GM23338 (cell line): ENCODE measurements at regions not wholly inside any gene's neighbourhood (a gene's known extent, or its start where the extent isn't known, plus 50 kb on each side); places are given as distances from the start of the nearest gene placed in this dataset.

ENCODE experiments used
- CREB1 ChIP-seq: fragments of 250-450 bp; sonication (Bioruptor Pico); IDR thresholded peaks from 2 replicates; pipeline ENCODE4 v1.5.0; 2020; ENCODE audit warnings: low read depth, mild to moderate bottlenecking, moderate library complexity
- EZH2 ChIP-seq: fragments of 200-600 bp; sonication (generic); IDR thresholded peaks from one replicate; pipeline ENCODE4 v1.8.0; 2017; ENCODE audit warnings: antibody characterized with exemption, mild to moderate bottlenecking, low read depth; ENCODE audit not compliant: unreplicated experiment
- EZH2phosphoT487 ChIP-seq: fragments of 200-600 bp; sonication (generic); IDR thresholded peaks from one replicate; pipeline ENCODE4 v1.8.1; 2018; ENCODE audit warnings: antibody characterized with exemption; ENCODE audit not compliant: unreplicated experiment
- JUNB ChIP-seq: IDR thresholded peaks from one replicate; pipeline ENCODE4 v1.6.1; 2016; ENCODE audit warnings: antibody characterized with exemption; ENCODE audit not compliant: unreplicated experiment
- NANOG ChIP-seq: IDR thresholded peaks from 2 replicates; pipeline ENCODE4 v1.6.1; 2016; ENCODE audit warnings: antibody characterized with exemption, borderline replicate concordance
- POLR2AphosphoS5 ChIP-seq: IDR thresholded peaks from 2 replicates; pipeline ENCODE4 v1.6.1; 2016; ENCODE audit warnings: antibody characterized with exemption, low read depth
- STAT1 ChIP-seq: IDR thresholded peaks from one replicate; pipeline ENCODE4 v1.6.1; 2016; ENCODE audit warnings: antibody characterized with exemption; ENCODE audit not compliant: unreplicated experiment
- ZNF114 ChIP-seq: fragments of 250-450 bp; sonication (Bioruptor Pico); IDR thresholded peaks from 2 replicates; pipeline ENCODE4 v1.5.0; 2020; ENCODE audit warnings: mild to moderate bottlenecking, moderate library complexity
- ZNF331 ChIP-seq: fragments of 250-450 bp; sonication (Bioruptor Pico); IDR thresholded peaks from 2 replicates; pipeline ENCODE4 v1.5.0; 2020; ENCODE audit warnings: low read depth, mild to moderate bottlenecking, moderate library complexity
- TF ChIP-seq, protein P1 (sequence below), 2 experiments: fragments of 200-600 bp in 1 of 2; sonication (generic) in 1 of 2; conservative IDR thresholded peaks; 2 replicates each; pipeline versions ENCODE4 v1.5.1 to v1.6.1; 2016 to 2017; ENCODE audit warnings: antibody characterized with exemption in 2 of 2, low read depth in 2 of 2, mild to moderate bottlenecking in 2 of 2, moderate library complexity in 1 of 2
- TF ChIP-seq, protein P2 (sequence below): IDR thresholded peaks from one replicate; pipeline ENCODE4 v1.6.1; 2018; ENCODE audit warnings: antibody characterized with exemption; ENCODE audit not compliant: unreplicated experiment
- TF ChIP-seq, protein P3 (sequence below): fragments of 250-450 bp; sonication (Bioruptor Pico); IDR thresholded peaks from 2 replicates; pipeline ENCODE4 v1.5.0; 2020; ENCODE audit warnings: mild to moderate bottlenecking, moderate library complexity
- TF ChIP-seq, protein P4 (sequence below): IDR thresholded peaks from 2 replicates; pipeline ENCODE4 v1.6.1; 2016; ENCODE audit warnings: antibody characterized with exemption

DNA sequence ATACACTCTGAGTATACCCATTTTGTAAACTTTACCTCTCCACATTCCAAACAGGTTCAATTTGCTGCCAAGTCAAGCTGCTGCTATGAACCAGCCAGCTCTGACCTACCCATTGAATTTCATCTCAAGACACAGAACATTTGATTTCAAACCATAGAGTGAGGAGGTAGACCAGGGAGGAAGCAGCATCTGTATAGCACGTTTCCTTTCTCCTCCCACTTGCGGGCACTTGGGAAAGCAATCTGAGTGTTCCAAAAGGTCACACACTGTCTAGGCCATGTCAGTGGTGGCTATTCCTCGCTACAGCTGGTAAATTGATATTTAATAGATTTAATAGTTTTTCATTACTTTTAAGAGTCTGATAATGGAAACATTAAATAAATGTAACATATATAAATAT, 147.8 kb upstream of the EEPD1 start:
- TF ChIP-seq EZH2phosphoT487 (no peak), JUNB (no peak), EZH2 (no peak), POLR2AphosphoS5 (no peak), CREB1 (CRISPR knock-in tag) (no peak), STAT1 (no peak), ZNF331 (CRISPR knock-in tag) (no peak), NANOG (no peak), ZNF114 (CRISPR knock-in tag) (no peak)
- TF ChIP-seq, protein P1, sequence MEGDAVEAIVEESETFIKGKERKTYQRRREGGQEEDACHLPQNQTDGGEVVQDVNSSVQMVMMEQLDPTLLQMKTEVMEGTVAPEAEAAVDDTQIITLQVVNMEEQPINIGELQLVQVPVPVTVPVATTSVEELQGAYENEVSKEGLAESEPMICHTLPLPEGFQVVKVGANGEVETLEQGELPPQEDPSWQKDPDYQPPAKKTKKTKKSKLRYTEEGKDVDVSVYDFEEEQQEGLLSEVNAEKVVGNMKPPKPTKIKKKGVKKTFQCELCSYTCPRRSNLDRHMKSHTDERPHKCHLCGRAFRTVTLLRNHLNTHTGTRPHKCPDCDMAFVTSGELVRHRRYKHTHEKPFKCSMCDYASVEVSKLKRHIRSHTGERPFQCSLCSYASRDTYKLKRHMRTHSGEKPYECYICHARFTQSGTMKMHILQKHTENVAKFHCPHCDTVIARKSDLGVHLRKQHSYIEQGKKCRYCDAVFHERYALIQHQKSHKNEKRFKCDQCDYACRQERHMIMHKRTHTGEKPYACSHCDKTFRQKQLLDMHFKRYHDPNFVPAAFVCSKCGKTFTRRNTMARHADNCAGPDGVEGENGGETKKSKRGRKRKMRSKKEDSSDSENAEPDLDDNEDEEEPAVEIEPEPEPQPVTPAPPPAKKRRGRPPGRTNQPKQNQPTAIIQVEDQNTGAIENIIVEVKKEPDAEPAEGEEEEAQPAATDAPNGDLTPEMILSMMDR (conservative IDR thresholded peaks at IDR 0.05; ENCODE audit: low read depth in 2 of 2) = no peak
- TF ChIP-seq, protein P2, sequence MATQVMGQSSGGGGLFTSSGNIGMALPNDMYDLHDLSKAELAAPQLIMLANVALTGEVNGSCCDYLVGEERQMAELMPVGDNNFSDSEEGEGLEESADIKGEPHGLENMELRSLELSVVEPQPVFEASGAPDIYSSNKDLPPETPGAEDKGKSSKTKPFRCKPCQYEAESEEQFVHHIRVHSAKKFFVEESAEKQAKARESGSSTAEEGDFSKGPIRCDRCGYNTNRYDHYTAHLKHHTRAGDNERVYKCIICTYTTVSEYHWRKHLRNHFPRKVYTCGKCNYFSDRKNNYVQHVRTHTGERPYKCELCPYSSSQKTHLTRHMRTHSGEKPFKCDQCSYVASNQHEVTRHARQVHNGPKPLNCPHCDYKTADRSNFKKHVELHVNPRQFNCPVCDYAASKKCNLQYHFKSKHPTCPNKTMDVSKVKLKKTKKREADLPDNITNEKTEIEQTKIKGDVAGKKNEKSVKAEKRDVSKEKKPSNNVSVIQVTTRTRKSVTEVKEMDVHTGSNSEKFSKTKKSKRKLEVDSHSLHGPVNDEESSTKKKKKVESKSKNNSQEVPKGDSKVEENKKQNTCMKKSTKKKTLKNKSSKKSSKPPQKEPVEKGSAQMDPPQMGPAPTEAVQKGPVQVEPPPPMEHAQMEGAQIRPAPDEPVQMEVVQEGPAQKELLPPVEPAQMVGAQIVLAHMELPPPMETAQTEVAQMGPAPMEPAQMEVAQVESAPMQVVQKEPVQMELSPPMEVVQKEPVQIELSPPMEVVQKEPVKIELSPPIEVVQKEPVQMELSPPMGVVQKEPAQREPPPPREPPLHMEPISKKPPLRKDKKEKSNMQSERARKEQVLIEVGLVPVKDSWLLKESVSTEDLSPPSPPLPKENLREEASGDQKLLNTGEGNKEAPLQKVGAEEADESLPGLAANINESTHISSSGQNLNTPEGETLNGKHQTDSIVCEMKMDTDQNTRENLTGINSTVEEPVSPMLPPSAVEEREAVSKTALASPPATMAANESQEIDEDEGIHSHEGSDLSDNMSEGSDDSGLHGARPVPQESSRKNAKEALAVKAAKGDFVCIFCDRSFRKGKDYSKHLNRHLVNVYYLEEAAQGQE = no peak
- TF ChIP-seq, protein P3, sequence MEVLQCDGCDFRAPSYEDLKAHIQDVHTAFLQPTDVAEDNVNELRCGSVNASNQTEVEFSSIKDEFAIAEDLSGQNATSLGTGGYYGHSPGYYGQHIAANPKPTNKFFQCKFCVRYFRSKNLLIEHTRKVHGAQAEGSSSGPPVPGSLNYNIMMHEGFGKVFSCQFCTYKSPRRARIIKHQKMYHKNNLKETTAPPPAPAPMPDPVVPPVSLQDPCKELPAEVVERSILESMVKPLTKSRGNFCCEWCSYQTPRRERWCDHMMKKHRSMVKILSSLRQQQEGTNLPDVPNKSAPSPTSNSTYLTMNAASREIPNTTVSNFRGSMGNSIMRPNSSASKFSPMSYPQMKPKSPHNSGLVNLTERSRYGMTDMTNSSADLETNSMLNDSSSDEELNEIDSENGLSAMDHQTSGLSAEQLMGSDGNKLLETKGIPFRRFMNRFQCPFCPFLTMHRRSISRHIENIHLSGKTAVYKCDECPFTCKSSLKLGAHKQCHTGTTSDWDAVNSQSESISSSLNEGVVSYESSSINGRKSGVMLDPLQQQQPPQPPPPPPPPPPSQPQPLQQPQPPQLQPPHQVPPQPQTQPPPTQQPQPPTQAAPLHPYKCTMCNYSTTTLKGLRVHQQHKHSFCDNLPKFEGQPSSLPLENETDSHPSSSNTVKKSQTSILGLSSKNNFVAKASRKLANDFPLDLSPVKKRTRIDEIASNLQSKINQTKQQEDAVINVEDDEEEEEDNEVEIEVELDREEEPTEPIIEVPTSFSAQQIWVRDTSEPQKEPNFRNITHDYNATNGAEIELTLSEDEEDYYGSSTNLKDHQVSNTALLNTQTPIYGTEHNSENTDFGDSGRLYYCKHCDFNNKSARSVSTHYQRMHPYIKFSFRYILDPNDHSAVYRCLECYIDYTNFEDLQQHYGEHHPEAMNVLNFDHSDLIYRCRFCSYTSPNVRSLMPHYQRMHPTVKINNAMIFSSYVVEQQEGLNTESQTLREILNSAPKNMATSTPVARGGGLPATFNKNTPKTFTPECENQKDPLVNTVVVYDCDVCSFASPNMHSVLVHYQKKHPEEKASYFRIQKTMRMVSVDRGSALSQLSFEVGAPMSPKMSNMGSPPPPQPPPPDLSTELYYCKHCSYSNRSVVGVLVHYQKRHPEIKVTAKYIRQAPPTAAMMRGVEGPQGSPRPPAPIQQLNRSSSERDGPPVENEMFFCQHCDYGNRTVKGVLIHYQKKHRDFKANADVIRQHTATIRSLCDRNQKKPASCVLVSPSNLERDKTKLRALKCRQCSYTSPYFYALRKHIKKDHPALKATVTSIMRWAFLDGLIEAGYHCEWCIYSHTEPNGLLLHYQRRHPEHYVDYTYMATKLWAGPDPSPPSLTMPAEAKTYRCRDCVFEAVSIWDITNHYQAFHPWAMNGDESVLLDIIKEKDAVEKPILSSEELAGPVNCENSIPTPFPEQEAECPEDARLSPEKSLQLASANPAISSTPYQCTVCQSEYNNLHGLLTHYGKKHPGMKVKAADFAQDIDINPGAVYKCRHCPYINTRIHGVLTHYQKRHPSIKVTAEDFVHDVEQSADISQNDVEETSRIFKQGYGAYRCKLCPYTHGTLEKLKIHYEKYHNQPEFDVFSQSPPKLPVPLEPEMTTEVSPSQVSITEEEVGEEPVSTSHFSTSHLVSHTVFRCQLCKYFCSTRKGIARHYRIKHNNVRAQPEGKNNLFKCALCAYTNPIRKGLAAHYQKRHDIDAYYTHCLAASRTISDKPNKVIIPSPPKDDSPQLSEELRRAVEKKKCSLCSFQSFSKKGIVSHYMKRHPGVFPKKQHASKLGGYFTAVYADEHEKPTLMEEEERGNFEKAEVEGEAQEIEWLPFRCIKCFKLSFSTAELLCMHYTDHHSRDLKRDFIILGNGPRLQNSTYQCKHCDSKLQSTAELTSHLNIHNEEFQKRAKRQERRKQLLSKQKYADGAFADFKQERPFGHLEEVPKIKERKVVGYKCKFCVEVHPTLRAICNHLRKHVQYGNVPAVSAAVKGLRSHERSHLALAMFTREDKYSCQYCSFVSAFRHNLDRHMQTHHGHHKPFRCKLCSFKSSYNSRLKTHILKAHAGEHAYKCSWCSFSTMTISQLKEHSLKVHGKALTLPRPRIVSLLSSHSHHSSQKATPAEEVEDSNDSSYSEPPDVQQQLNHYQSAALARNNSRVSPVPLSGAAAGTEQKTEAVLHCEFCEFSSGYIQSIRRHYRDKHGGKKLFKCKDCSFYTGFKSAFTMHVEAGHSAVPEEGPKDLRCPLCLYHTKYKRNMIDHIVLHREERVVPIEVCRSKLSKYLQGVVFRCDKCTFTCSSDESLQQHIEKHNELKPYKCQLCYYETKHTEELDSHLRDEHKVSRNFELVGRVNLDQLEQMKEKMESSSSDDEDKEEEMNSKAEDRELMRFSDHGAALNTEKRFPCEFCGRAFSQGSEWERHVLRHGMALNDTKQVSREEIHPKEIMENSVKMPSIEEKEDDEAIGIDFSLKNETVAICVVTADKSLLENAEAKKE (CRISPR knock-in tag) = no peak
- TF ChIP-seq, protein P4, sequence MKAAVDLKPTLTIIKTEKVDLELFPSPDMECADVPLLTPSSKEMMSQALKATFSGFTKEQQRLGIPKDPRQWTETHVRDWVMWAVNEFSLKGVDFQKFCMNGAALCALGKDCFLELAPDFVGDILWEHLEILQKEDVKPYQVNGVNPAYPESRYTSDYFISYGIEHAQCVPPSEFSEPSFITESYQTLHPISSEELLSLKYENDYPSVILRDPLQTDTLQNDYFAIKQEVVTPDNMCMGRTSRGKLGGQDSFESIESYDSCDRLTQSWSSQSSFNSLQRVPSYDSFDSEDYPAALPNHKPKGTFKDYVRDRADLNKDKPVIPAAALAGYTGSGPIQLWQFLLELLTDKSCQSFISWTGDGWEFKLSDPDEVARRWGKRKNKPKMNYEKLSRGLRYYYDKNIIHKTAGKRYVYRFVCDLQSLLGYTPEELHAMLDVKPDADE = no peak
